Transverse colon (tissue), 4 donors: ENCODE measurements at regions not wholly inside any gene's neighbourhood (a gene's known extent, or its start where the extent isn't known, plus 50 kb on each side); places are given as distances from the start of the nearest gene placed in this dataset.

ENCODE experiments used
- POLR2A ChIP-seq: fragments of 450-650 bp; IDR thresholded peaks from one replicate; pipeline ENCODE4 v1.6.1; 2016; ENCODE audit warnings: antibody characterized with exemption, mild to moderate bottlenecking, moderate library complexity
- POLR2AphosphoS5 ChIP-seq, 3 donors: sonication (generic); formaldehyde crosslinking; IDR thresholded peaks; one replicate each; pipeline ENCODE4 v1.6.1; 2016; ENCODE audit warnings: antibody characterized with exemption in 3 of 3
- TF ChIP-seq, protein P1 (sequence below), 5 experiments: fragments of 200-600 bp in 3 of 5; fragments of 450-650 bp in 2 of 5; sonication (generic) in 3 of 5; IDR thresholded peaks; 1 replicate in 2 of 5; 2 replicates in 3 of 5; pipeline ENCODE4 v1.5.1; 2016 to 2017; ENCODE audit warnings: antibody characterized with exemption in 5 of 5, inconsistent platforms in 3 of 5, mild to moderate bottlenecking in 2 of 5, moderate library complexity in 1 of 5

DNA sequence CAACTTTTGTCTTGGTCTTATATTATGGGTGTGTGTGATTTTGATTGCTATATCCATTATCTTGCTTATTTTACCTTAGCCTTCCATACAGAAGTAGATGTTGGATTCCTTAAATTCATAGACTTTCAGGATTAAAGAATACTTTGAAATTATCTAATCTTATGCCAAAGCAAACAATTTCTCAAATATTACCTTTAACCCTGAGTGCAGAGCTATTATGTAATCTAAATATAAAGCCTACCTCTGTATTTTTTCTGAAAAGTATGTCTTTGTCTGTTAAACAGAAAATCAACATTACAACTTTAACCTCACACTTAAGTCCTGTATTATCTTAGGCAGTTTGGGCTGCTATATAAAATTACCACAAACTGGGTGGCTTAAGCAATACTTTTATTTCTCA lies 782.5 kb downstream of the STIM2 start:
- TF ChIP-seq, protein P1, sequence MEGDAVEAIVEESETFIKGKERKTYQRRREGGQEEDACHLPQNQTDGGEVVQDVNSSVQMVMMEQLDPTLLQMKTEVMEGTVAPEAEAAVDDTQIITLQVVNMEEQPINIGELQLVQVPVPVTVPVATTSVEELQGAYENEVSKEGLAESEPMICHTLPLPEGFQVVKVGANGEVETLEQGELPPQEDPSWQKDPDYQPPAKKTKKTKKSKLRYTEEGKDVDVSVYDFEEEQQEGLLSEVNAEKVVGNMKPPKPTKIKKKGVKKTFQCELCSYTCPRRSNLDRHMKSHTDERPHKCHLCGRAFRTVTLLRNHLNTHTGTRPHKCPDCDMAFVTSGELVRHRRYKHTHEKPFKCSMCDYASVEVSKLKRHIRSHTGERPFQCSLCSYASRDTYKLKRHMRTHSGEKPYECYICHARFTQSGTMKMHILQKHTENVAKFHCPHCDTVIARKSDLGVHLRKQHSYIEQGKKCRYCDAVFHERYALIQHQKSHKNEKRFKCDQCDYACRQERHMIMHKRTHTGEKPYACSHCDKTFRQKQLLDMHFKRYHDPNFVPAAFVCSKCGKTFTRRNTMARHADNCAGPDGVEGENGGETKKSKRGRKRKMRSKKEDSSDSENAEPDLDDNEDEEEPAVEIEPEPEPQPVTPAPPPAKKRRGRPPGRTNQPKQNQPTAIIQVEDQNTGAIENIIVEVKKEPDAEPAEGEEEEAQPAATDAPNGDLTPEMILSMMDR (IDR thresholded peaks at IDR 0.05) = no peak
- TF ChIP-seq POLR2AphosphoS5 (IDR thresholded peaks at IDR 0.05) (no peak), POLR2A (no peak)
